HG02870 (cell line): ENCODE measurements at regions not wholly inside any gene's neighbourhood (a gene's known extent, or its start where the extent isn't known, plus 50 kb on each side); places are given as distances from the start of the nearest gene placed in this dataset.
A peak's percentile ranks its signal among the peaks of the same experiment; 100 is the strongest.

Experiments used
- ATAC-seq: cut with Tn5 transposase; IDR thresholded peaks from one replicate; pipeline ENCODE4 v1.9.1; 2021; ENCODE audit warnings: mild to moderate bottlenecking, moderate library complexity; ENCODE audit not compliant: unreplicated experiment

DNA sequence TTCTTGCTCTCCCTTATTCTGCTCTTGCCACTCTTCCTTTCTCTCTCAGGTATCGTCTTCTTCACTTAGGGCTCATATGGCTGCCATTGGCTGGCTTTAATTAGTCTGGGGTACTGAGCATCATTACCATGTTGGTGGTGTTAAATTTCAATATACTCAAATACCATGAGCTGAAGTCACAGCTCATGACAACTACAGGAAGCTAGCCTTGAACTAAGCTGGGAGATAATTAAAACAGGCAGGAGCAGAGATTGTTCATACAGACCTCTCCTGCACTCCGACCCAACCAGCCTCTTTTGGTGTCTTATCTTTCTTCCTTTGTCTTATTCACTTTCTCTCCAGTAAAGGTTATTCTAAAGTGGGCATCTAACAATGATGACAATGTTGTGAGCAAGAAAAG is 130.9 kb upstream of the BLID start:
- no peak for ATAC-seq

DNA sequence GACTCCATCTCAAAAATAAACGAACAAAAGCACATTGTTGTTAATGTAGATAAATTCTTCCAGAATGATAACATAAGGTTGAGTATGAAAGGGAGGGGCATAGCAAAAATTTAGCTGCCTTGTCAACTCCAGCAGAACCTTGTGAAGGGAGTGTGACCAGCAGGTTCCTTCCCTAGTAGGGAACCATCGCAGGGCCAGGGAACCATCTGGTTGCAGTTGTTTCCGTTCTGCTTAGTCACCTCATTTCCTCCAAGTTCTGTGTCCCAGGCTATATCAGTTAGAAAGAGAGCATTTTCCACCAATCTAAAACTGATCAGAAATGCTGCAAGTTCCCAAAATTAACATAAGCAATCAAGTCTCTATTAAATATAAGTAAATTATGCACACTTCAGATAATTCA is 126.7 kb upstream of the BLID start:
- ATAC-seq, result no peak

DNA sequence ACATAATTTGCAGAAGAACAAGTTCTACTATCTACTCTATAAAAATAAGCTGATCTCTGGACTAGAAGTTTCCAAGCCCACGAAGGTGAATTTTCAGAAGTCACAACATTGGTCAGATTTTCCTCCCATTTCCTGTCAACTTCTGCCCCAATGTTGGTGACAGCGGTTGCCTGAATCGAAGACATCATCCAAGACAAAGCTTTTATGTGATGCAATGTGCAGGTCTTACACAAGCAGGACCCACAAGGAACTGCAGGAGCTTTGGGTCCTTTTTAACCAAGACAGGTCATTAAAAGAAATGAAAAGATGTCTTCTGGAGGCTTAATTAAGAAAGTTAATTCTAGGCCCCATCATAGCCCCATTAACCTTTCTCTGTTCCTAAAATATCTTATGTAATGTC is 125.6 kb upstream of the BLID start:
- ATAC-seq, result no peak

DNA sequence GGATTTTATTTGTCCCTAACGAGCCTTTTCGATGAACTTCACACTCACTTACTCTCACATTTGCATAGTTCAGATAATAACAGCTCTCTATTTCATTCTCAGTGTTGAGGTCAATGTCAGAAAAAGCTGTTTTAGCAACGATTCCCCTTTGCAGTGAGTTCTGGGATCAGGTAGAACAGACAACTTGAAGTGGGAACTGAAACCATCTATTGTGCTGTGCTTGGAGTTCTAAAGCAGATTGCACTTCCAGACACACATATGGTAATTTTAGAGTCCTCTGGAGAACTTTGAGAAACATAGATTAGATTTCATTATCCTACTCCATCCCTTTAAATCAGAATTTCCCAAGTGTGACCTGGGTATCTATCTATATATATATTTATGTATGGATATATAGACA is 124.6 kb upstream of the BLID start:
- no peak for ATAC-seq

DNA sequence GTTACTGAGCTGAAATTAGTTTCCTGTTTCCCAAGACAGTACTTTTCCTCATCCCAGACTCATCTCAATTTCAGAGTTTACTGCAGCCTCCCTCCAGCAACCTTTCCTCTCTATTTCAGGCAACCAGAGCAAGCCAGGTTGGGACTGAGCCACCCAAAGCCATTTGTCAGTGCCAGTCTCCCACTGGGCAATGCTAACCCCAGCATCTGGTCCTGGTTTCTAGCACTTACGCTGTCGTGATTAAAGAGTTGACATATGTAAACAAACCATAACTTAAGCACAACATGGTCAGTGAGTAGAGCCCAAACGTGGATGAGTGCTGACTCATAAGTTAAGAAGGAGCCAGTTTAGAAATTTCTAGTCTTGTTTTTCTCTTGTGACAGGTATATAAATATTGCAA is 119.6 kb upstream of the BLID start:
- ATAC-seq, result no peak

DNA sequence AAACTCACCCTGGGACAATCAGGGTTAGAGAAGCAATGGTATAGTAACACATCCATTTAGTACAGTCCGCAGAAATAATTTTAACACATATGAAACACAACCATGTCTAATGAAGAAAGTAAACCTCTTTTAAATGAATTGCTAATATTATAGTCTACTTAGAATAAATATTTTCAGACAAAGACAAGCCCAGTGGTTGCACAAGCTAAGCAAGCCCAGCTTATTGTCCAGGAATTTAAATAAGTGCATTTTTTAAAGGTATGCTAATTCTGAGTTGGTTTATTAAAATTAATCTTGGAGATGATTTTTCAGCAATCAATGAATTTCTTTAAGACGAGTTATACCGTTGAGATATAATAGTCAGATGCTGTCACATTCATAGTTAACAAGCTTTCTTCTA is 118.8 kb upstream of the BLID start:
- ATAC-seq, result no peak

DNA sequence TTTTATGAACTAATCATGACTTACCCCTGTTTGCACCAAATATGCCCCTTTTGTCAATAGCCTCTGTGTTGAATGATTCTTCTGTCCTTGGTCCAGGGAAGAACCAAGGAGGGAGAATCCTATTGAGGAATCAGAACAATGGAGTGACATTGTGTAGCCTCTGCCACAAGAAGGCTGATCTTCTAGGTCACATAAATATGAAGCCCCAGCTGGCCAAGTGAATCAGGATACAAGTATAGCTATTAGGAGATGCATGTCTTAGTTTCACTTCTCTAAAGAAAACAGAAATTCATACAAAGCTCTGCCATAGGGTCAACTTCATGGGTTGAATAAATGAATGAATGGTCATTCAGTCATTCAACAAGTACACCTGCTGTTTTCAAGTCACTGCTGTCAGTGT is 118.2 kb upstream of the BLID start:
- no peak for ATAC-seq

DNA sequence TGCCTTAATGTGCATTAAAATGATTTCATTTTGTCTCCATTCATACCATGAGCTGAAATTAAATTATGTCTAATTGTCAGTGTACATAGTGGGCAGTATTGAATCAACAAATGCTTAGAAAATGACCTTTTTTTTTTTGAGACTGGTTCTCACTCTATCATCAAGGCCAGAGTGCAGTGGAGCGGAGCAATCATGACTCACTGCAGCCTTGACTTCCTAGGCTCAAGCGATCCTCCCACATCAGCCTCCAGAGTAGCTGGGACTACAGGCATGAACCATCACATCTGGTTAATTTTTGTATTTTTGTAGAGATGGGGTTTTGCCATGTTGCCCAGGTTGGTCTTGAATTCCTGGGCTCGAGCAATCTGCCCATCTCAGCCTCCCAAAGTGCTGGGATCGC is 117.0 kb upstream of the BLID start:
- no peak for ATAC-seq

DNA sequence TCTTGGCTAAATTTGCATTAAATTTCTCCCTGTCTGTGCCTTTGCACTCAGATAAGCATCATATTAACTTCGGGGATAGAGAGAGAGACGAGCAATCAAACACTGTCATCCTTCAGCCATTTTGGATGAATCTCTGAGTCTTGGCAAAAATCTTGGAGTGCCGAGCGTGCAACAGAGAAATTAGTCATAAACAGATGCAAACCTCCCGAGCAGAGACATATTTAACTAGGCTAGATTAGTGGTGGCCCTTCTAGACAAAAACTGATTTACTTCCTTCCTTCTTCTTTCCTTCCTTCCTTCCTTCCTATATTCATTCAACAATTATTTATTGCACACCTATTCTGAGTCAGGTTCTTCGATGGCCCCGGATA is 114.4 kb upstream of the BLID start:
- ATAC-seq, result no peak

DNA sequence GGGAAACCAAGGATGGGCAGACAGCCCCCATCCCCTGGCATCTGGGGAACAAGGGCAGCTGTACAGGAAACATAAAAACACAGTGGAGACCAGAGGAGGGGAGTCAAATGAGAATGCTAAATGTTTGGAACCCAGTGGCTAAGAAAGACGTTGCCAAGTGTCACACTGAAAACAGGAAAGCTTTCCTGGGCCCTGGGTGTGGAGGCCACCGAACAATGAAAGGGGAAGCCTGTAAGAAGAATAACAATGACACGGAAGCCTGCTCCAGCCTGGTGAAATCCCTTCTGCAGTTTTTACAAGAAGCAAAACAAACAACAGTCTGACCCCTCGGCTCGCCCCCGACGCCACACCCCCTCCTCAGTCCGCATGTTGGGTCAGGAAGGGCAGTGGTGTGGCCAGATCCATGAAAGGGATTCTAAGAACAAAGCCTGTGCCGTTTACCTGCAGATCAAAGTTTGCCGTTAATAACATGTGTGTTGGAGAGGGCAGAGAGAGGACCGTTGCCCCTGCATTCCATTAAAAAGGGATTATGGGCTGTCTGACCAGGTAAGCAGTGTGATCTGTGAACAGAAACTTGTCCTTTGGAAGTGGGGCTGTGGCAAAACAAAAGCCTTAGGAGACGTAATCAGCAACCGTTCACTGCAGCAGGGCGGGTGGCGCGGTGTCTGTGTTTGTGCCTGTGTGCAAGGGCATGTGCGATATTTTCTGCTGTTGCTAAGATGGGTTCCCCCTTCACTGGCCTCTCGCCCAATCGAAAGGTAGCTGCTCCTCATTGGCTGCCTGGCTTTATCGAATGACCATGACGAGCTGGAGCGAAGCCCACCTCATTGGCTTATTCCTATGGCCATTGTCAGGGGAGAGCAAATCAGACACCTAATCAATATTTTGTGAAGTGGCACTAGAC is 113.7 kb upstream of the BLID start:
- no peak for ATAC-seq

DNA sequence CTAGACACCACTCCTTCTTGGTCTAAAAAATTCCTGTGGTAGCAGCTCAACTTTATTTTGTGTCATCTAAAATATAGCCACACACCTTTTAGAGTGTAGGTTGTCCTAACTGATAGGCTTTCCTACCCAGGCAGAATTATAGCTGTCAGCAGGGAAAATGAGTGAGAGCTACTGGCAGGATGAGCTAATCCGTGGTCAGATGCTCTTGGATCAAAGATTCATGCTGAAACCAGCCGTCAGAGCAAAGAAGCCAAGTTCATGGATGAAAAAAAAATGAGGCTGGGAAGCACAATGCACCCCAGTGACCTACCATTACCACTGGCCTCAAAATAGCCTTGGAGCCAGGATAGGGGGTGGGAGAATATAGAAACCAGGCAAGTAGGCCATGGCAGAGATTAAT is 113.1 kb upstream of the BLID start:
- no peak for ATAC-seq

DNA sequence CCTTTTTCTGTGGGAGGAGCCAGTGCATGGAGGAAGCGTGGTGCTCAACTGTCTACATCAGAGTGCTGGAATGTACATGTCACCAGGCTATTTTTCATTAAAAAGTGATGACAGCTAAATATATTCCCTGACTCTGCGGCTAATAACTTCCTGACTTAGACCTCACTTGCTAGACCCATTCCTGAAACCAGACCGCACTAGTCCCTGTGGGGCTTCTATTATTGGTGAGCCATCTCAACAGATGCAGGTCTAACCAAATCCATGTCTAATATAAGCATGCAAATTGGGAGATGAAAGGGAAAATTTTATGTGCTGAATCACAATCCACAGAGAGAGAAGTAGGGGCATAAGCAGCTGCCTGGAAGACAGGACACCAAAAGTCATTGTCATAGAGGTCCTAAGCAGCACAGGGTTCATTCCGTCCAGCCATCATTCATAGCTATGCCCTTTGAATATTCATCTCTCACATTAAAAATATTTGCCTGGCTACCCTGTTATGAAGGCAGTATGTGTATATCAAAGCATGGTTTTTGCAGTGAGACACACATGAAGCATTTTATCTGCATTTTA is 110.9 kb upstream of the BLID start:
- no peak for ATAC-seq

DNA sequence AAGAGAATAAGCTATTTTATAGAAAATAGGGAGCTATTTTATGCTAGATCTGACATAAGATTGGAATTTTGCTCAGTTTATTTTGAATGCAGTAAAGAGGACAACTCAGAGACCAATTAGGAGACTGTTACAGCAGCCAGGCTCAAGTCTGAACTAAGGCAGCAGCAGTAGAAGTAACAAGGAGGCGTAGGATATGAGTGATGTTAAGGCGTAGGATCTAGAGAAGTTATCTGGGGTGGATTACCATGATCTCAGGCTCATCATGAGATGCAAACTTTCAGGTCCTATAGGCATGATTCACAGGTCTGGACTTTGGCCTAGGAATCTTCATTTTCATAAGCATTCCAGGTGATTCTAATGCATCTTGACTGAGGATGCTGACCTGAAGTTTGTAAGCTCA is 108.9 kb upstream of the BLID start:
- ATAC-seq, result no peak

DNA sequence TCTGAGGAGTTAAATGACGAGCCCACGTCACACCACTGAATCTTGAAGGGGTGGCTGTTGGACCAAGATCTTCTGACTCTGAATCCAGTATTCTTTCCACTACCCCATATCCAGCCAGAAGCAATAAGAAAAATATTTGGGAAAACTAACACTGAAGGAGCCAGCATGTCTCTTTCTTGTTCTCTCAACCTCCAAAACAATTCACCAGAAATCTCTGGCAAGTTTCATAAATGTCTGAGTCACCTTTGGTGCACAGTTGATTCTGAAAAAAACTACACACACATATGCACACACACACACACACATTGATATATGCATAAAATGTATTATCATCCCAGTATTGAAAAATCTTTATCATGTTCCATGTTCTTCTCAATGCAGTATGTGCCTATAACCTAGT is 104.3 kb upstream of the BLID start:
- ATAC-seq, result no peak

DNA sequence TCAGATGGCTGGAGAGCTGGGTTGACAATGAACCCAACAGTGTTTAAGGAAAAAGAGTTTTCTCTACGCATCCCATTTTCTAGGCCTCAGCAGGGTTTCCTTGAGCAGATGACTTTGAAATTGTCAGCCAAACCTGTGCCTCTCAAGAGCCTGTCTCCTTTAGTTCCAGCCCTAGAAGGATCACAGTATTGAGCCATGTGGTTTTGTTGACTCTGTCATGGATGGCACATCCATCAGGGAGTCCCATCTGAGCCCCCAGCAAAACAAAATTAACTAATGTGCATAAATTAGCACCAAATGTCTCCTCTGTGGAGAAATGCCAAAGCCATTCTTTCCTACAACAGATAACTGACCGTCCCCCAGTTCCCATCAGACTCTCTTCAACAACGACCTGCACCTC is 103.8 kb upstream of the BLID start:
- ATAC-seq, result no peak

DNA sequence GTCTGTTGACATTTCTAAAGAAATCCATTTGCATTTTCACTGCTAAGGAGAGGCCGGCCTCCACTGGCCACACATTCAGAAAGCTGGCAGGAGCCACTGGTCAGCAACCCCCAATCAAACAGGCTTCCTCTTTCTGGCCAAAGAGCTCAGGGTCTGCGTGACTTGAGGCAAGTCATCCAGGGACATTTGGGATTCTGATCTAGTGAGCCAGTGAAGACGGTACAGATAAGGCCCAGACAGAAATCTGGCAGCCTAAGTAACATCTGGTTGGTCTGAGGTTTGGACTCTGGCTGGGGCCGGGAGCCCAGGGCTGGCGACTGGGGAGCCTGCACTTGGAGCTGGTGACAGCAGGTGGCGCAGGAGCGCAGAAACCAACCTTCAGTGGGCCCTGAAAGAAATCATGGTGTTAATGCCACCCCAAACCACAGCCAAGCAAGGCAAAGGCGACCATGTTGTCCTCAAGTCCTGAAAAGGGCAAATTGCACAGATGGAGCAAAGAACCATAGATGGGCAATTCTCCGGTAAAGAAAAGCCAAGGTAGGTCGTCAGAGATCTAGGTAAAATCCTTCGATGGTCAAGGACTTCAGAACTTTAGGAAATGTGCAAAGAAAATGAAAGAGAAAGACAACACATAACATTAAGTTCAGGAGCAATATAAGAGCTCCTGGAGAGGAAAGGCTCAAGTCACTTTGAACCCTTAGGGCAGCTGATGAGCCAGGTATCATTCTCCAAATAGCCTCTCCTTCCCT is 99.4 kb upstream of the BLID start:
- peak; percentile 53 for ATAC-seq

DNA sequence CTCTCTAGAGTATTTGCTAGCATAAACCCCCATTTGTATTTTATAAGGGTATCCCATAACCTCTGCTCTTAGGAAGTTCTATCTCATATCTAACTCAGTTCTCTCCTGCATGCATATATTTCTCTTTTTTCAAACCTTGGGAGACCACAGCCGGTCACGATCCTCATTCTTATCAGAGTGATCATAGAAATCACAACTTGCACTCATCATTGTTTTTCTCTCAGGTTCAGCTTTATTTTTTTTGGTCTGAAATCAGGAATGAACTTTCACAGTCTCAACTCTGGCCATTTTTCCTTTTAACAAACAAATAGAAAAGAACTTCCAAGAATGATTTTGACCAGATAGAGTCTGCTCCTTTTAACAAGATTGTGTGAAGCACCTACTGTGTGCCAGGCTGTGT is 98.6 kb upstream of the BLID start:
- no peak for ATAC-seq

DNA sequence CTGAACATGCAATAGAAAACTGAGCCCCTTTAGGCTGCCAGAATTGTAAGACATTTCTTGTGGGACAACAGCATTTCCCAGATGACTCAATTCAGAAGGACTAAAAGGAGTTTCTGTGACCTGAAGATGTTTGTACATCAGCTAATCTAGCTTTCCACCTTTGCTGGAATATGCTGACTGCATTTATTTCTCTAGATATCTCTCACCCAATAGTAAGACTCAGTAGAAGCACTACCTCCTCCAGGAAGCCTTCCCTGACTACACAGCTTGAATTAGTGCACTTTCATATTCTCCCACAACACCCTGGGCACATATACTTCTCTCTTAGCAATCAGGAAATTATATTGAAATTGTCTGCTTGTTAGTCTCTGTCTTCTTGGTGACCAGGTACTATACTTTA is 98.1 kb upstream of the BLID start:
- ATAC-seq, result no peak

DNA sequence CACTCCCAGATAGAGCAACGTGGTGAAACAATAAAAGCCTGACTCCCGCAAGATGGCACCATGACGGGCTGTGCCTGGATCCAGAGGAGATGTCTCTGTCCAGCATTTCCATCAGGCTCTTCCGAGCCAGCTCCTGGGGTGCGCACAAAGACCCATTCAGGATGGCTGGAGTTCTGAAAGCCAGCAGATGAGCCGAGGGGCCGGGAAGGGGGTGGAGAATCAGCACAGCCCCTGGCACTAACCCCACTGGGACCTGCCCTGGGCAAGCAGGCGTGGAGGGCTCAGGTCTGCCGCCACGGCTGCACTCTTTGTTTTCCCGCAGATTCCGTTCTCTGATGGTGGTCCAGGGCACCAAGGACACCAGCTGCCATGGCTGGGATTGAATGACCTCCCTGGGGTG is 97.2 kb upstream of the BLID start:
- ATAC-seq, result no peak

DNA sequence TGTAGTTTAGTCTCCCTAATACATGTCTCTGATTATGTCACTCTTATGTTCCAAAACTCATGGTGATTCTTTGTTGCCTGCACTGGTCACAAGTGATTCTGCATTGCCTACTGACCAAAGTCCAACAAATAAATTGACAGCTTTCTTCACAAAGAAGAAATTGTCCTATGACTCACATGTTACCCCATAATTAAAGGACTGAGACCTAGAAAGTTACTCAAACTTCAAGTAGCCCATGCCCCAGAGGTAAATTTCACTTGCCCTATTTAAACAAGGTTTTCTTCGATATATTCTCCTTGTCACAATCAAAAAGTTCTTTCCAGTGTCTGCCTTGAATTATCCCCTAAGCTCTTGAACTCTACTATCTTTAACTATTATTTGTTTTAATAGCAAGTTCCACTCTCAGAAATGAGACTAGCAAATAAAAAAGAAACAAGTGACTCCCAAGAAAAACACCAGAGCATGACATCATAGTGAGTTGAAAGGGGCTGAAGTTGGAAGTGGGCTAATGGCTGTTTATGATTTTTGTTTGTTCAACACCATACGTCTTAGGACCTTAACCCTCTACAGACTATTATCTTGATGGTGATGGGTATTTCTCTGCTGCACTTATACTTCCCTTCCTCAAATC is 94.5 kb upstream of the BLID start:
- ATAC-seq, result no peak

DNA sequence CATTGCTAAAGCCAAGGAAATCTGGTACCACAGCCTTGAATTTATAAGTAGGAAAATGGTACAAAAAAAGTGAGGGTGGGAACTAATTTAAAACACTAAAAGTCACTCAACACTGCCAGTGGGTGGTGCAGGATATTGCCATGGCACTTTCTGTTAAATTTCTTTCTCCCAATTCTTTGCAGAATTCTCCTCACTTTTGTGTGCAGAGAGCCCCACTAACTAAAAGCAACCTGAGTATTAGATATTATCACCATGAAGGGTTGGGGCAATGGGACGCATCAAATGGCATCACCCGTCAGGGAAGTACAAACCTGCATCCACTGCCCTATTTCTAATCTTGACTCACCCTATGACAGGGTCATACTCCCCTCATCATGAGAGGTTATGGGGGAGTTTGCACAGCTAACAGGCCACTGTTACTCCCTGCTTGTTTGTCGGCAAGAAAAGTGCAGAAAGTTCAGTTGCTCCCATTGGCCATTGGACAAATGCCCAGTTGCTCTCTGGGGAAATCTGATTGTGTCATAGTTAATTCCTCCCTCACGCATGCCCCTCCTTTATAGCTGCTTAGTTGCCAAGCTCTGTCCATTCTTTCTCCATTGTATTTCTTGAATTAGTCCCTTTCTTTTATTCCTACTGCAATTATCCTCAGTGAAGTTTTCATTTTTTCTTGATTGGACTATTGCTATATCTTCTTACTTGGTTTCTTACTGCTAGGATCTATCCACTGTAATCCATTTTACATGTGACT is 93.8 kb upstream of the BLID start:
- no peak for ATAC-seq
